Ishikawa (cell line): ENCODE measurements at regions not wholly inside any gene's neighbourhood (a gene's known extent, or its start where the extent isn't known, plus 50 kb on each side); places are given as distances from the start of the nearest gene placed in this dataset.

Source experiments
- CEBPB ChIP-seq: IDR thresholded peaks from 2 replicates; pipeline ENCODE4 v1.6.1; 2012
- CREB1 ChIP-seq: IDR thresholded peaks from 2 replicates; pipeline ENCODE4 v1.6.1; 2012; ENCODE audit warnings: low read depth
- EGR1 ChIP-seq: IDR thresholded peaks from 2 replicates; pipeline ENCODE4 v1.6.1; 2012
- EP300 ChIP-seq: IDR thresholded peaks from 2 replicates; pipeline ENCODE4 v1.6.1; 2012; ENCODE audit warnings: borderline replicate concordance
- FOXM1 ChIP-seq: IDR thresholded peaks from 2 replicates; pipeline ENCODE4 v1.6.1; 2012; ENCODE audit warnings: low read depth, borderline replicate concordance
- MAX ChIP-seq: IDR thresholded peaks from 2 replicates; pipeline ENCODE4 v1.6.1; 2012
- NFIC ChIP-seq: IDR thresholded peaks from 2 replicates; pipeline ENCODE4 v1.6.1; 2012
- RAD21 ChIP-seq: IDR thresholded peaks from 2 replicates; pipeline ENCODE4 v1.6.1; 2012; ENCODE audit warnings: low read depth
- REST ChIP-seq: IDR thresholded peaks from 2 replicates; pipeline ENCODE4 v1.6.1; 2012; ENCODE audit warnings: low read depth, mild to moderate bottlenecking
- TAF1 ChIP-seq: IDR thresholded peaks from 2 replicates; pipeline ENCODE4 v1.6.1; 2012; ENCODE audit warnings: low read depth, mild to moderate bottlenecking
- TCF12 ChIP-seq: IDR thresholded peaks from 2 replicates; pipeline ENCODE4 v1.6.1; 2012; ENCODE audit warnings: low read depth

- no peak for TF ChIP-seq CEBPB
- no peak for TF ChIP-seq TAF1
- TF ChIP-seq EP300 = no peak
- TF ChIP-seq CREB1 = no peak
- no peak for TF ChIP-seq FOXM1
- TF ChIP-seq RAD21 = no peak
- TF ChIP-seq EGR1 = no peak
- TF ChIP-seq TCF12 = no peak
- no peak for TF ChIP-seq REST
- no peak for TF ChIP-seq MAX
- TF ChIP-seq NFIC = no peak
Observed at GRCh38 chr6:81561071-81561564, 191.4 kb downstream of the TENT5A start.
